ENCODE measurements at regions not wholly inside any gene's neighbourhood (a gene's known extent, or its start where the extent isn't known, plus 50 kb on each side); places are given as distances from the start of the nearest gene placed in this dataset.

DNA sequence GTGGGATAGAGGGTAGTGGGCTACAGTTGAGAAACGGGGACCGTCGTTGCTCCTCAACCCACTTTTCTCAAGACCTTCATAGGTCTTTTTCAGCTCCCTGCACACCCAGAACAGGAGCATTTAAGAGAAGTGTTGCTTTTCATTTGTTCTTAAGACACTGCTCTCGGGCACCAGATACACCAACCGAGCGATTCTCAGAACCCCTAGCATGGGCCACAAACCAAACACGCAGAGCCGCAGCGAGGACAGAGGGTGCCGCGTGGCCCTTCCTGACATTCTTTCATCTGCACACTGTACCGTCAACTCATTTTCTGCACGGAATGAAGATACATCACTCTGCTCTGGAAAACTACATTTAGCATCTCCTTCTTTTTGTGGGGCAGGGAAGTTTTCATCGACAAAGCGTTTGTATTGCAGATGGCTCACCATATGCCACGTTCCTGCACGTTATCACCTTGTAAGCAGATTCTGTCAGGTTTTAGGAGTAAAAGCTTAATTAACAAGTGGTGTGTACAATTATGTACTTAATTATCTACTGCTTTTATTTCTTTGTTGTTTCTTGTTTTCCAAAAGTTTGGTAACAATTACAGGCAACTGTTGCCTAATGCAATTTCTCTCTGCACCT lies 70.4 kb upstream of the MLN start:
- TF ChIP-seq CTCF (IDR thresholded peaks at IDR 0.05) (no peak), POLR2A (IDR thresholded peaks at IDR 0.05) (no peak)
